ENCODE measurements at regions not wholly inside any gene's neighbourhood (a gene's known extent, or its start where the extent isn't known, plus 50 kb on each side); places are given as distances from the start of the nearest gene placed in this dataset.
A peak's percentile ranks its signal among the peaks of the same experiment; 100 is the strongest.

DNA sequence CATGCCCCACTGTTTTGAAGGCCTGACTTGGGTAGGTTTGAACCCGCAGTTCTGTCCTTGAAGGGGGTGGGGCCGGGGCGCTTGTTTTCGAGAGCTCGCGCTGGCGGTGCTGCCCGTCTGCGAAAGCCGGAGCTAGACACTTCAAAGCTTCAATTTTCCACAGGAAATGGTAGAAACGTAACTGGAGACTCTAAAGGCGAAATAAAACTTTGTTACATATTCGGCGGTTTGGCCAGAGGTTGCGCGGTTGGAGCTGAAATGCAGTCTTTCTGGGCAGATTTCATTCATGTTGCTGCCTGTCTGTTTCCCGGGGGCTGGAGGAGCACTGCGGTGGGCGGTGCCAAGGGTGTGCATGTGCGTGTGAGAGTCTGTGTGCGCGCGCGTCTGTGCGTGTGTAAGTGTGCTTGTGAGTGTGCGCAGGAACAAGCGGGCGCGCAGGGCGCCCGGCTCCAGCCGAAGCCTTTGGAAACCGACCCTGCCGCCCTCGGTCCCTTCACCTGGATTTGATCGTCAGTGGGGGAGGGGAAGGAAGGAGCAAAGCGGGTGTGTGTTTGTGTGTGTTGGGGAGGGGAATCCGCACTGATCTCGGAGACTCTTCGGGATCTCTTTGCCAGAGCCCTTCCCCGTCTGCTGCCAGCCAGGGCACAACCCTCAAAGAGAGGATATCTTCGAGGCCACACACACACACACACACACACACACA, 227.7 kb upstream of the CRY1 start:
- Histone ChIP-seq H3K36me3 (replicated peaks; ENCODE audit: insufficient read depth, low read depth) (no peaks in the 10 kb centered on the region), H4K20me1 (ENCODE audit: insufficient read depth, poor library complexity, severe bottlenecking) (no peaks in the 10 kb centered on the region), H3K79me2 (no peaks in the 10 kb centered on the region), H3K9me2 (replicated peaks; ENCODE audit: insufficient read depth) (no peaks in the 10 kb centered on the region), H3K27me3 (peaks cover 61% of the 10 kb centered on the region), H3K4me2 (peak overlapping the region; percentile 99), H3K4me3 (peak overlapping the region; percentile 4), H3K4me1 (ENCODE audit: insufficient read depth) (peaks cover 5% of the 10 kb centered on the region), H3K27ac (no peak overlapping the region), H2AFZ (peak overlapping the region; percentile 36), H3K9me3 (ENCODE audit: low read depth) (no peaks in the 10 kb centered on the region)
- TF ChIP-seq, protein P1, sequence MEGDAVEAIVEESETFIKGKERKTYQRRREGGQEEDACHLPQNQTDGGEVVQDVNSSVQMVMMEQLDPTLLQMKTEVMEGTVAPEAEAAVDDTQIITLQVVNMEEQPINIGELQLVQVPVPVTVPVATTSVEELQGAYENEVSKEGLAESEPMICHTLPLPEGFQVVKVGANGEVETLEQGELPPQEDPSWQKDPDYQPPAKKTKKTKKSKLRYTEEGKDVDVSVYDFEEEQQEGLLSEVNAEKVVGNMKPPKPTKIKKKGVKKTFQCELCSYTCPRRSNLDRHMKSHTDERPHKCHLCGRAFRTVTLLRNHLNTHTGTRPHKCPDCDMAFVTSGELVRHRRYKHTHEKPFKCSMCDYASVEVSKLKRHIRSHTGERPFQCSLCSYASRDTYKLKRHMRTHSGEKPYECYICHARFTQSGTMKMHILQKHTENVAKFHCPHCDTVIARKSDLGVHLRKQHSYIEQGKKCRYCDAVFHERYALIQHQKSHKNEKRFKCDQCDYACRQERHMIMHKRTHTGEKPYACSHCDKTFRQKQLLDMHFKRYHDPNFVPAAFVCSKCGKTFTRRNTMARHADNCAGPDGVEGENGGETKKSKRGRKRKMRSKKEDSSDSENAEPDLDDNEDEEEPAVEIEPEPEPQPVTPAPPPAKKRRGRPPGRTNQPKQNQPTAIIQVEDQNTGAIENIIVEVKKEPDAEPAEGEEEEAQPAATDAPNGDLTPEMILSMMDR (IDR thresholded peaks at IDR 0.05; ENCODE audit: poor library complexity), result no peak
- TF ChIP-seq EZH2phosphoT487 (IDR thresholded peaks at IDR 0.05; ENCODE audit: low read depth, severe bottlenecking, unreplicated experiment), result no peak
- TF ChIP-seq EZH2 (IDR thresholded peaks at IDR 0.05; ENCODE audit: borderline replicate concordance), result no peak
- 3% methylated on average over 42 of the region's 42 CpGs for WGBS (ENCODE audit: low lambda C conversion rate, missing lambda C conversion rate)
- peak; percentile 53 for DNase-seq (ENCODE audit: low spot score)

DNA sequence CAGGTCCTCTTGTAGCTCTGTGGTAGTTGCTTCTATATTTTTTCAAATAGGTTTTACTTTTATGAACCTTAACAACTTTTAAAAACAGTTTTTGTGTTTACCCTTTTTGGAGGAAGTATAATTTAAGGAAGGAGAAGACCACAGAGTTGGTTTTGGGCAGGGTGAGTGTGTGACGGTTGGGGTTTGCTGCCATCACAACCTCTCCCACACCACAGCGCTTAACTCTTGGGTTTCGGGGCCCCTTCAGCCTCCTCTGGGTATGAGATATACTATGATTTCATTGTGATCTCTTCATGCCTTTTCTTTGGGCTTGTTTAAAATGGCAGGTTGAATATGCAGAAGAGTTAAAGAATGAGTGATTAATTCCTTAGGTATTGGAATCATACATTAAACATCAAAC, 228.7 kb upstream of the CRY1 start:
- no peaks in the 10 kb centered on the region for H3K36me3 ChIP-seq (replicated peaks; ENCODE audit: insufficient read depth, low read depth)
- no peaks in the 10 kb centered on the region for H3K79me2 ChIP-seq
- no peak overlapping the region for H3K4me2 ChIP-seq
- H3K9me3 ChIP-seq (ENCODE audit: low read depth), result no peaks in the 10 kb centered on the region
- WGBS (ENCODE audit: low lambda C conversion rate, missing lambda C conversion rate), result 93% methylated on average over 3 of the region's 3 CpGs
- peaks cover 5% of the 10 kb centered on the region for H3K4me1 ChIP-seq (ENCODE audit: insufficient read depth)
- peaks cover 52% of the 10 kb centered on the region for H3K27me3 ChIP-seq
- no peaks in the 10 kb centered on the region for H3K9me2 ChIP-seq (replicated peaks; ENCODE audit: insufficient read depth)
- no peaks in the 10 kb centered on the region for H4K20me1 ChIP-seq (ENCODE audit: insufficient read depth, poor library complexity, severe bottlenecking)
- no peak for DNase-seq (ENCODE audit: low spot score)
- H3K4me3 ChIP-seq, result no peak overlapping the region
- no peak overlapping the region for H3K27ac ChIP-seq
- no peak overlapping the region for H2AFZ ChIP-seq
- TF ChIP-seq, protein P1 (IDR thresholded peaks at IDR 0.05; ENCODE audit: poor library complexity), result no peak
- TF ChIP-seq EZH2phosphoT487 (IDR thresholded peaks at IDR 0.05; ENCODE audit: low read depth, severe bottlenecking, unreplicated experiment), result no peak
- no peak for TF ChIP-seq EZH2 (IDR thresholded peaks at IDR 0.05; ENCODE audit: borderline replicate concordance)

DNA sequence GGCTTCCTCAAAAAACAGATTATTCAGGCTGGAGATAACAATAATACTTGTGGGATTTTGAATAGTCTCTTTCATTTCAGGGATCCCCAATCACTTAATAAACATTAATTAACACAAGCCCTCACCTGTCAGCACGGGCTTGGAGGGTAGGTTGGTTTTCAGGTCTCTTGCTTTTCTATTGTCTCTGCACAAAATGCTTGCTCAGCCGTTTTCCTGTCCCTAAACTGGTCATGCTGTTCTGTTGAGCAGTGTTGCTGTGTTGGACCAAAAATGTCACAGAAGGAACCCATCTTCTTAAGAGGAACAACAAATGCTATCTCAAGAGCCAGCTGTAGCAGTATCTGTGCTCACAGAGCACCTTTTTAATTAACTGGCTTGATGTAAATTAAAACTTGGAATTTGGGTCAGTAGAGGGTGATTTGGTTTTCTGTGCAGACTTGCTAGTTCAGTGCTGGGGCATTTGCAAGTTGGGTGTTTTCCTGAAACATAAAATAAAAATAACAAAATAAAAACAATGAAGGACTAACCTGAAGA, 231.8 kb upstream of the CRY1 start:
- no peak overlapping the region for H3K27ac ChIP-seq
- peaks cover 46% of the 10 kb centered on the region for H3K27me3 ChIP-seq

DNA sequence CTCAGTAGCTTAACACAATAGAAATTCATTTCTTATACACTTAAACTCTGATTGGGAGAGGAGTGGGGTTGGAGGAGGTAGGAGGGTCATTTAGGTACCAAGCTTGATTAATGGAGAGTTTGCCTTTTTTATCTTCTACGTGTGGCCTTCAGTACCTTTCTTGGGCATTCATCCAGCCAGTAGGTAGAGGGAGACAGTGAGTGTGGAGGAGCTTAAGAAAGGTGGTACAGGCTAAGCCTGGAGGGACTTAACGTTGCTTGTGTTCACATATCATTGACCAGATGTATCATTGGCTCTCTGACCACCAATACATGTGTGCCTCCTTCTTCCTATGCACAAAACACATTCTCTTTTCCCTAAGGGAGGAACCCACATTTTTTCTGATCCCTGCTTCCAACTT, 232.9 kb upstream of the CRY1 start:
- H3K4me2 ChIP-seq, result no peak overlapping the region
- H3K27me3 ChIP-seq, result peaks cover 40% of the 10 kb centered on the region
- no peak overlapping the region for H3K4me3 ChIP-seq
- no peaks in the 10 kb centered on the region for H4K20me1 ChIP-seq (ENCODE audit: insufficient read depth, poor library complexity, severe bottlenecking)
- WGBS (ENCODE audit: low lambda C conversion rate, missing lambda C conversion rate), result 52% methylated on average over 2 of the region's 2 CpGs
- no peak overlapping the region for H2AFZ ChIP-seq
- TF ChIP-seq EZH2phosphoT487 (IDR thresholded peaks at IDR 0.05; ENCODE audit: low read depth, severe bottlenecking, unreplicated experiment) (no peak), EZH2 (IDR thresholded peaks at IDR 0.05; ENCODE audit: borderline replicate concordance) (no peak)
- TF ChIP-seq, protein P1 (IDR thresholded peaks at IDR 0.05; ENCODE audit: poor library complexity), result no peak
- no peaks in the 10 kb centered on the region for H3K9me2 ChIP-seq (replicated peaks; ENCODE audit: insufficient read depth)
- H3K36me3 ChIP-seq (replicated peaks; ENCODE audit: insufficient read depth, low read depth), result no peaks in the 10 kb centered on the region
- DNase-seq (ENCODE audit: low spot score), result no peak
- no peaks in the 10 kb centered on the region for H3K79me2 ChIP-seq
- H3K4me1 ChIP-seq (ENCODE audit: insufficient read depth), result no peaks in the 10 kb centered on the region
- no peak overlapping the region for H3K27ac ChIP-seq
- H3K9me3 ChIP-seq (ENCODE audit: low read depth), result no peaks in the 10 kb centered on the region

More for the DNA sequence above, 231.8 kb upstream of the CRY1 start:
- Histone ChIP-seq H3K9me3 (ENCODE audit: low read depth) (no peaks in the 10 kb centered on the region), H2AFZ (no peak overlapping the region), H3K9me2 (replicated peaks; ENCODE audit: insufficient read depth) (no peaks in the 10 kb centered on the region), H3K36me3 (replicated peaks; ENCODE audit: insufficient read depth, low read depth) (no peaks in the 10 kb centered on the region), H3K4me1 (ENCODE audit: insufficient read depth) (peaks cover 2% of the 10 kb centered on the region), H4K20me1 (ENCODE audit: insufficient read depth, poor library complexity, severe bottlenecking) (no peaks in the 10 kb centered on the region), H3K4me2 (no peak overlapping the region), H3K4me3 (no peak overlapping the region), H3K79me2 (no peaks in the 10 kb centered on the region)
- TF ChIP-seq EZH2 (IDR thresholded peaks at IDR 0.05; ENCODE audit: borderline replicate concordance), result no peak
- DNase-seq (ENCODE audit: low spot score), result no peak
- WGBS (ENCODE audit: low lambda C conversion rate, missing lambda C conversion rate), result 75% methylated on average over 2 of the region's 2 CpGs
